GM21717 (cell line): ENCODE measurements at regions not wholly inside any gene's neighbourhood (a gene's known extent, or its start where the extent isn't known, plus 50 kb on each side); places are given as distances from the start of the nearest gene placed in this dataset.
"Not testable (repeated sequence)": the region's sequence is repeated elsewhere in the genome, so short reads cannot be mapped to it uniquely, and the experiment has no call there.

Source experiments
- ATAC-seq: cut with Tn5 transposase; IDR thresholded peaks from one replicate; pipeline ENCODE4 v1.9.1; 2021; ENCODE audit warnings: mild to moderate bottlenecking, moderate library complexity; ENCODE audit not compliant: unreplicated experiment

- ATAC-seq: no peak
Observed at GRCh38 chr11:112612250-112612849, 348.9 kb upstream of the NCAM1 start.

DNA sequence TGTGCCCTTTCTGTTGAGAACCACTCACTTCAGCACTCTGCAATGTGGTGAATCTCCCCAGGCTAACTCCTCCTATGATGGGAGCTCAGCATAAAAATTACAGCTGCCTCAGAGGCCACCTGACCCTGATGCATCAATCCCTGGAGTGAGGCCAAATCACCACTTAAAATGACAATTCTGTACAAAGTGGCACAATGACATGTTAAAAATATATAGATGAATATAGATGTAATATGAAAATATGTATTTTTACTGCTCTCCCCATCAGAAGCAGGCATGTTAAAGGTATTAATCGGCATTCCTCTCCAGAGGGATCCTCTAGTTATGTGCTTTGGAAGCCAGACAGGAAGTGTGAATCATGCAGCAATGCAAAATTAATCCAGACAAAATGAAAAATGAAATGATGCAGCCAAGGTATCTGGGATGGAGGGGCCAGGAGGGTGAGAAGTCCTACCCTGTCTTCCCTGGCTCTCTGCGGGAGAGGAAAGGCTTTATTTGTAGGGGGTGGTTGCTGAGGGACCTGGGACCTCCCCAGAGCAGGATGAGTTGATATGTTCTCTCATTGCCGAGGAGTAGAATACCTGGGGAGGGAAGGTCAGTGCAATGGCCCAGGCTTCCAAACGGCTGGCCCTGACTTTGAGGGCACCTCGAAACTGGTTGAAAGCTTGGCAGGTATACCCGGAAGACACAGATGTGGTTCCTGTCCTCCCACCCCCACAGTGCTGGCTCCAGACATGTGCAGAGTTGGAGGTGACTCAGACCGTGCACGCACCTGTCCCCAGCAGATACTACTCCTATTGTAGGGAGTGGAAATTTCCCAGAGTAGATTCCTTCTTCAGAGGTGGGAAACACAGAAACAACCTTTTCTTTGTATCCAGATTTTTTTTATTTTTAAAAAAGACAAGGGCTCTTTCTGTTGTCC, 347.9 kb upstream of the NCAM1 start:
- ATAC-seq: no peak

DNA sequence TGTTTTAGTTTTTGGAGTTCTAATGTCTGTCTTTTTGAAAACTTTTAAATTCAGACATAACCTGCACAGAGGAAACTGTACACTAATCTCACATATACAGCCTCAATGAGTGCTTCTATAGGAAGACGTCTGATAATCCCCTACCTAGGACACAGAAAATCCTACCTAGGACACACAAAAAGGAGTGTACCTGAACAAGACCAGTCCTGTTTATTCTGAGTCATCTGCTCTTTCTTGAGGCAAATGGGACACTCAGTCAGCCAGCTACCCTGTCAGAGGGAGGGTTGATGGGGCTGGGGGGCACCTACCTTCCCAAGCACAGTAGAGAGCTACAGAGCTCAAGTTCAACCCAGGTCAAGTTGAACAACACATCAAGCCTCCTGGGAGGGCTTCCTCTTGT, 346.6 kb upstream of the NCAM1 start:
- no peak for ATAC-seq

- ATAC-seq: no peak
Observed at GRCh38 chr11:112615238-112615637, 346.0 kb upstream of the NCAM1 start.

GRCh38 chr11:112615891-112616290, 345.3 kb upstream of the NCAM1 start:
- ATAC-seq: no peak

DNA sequence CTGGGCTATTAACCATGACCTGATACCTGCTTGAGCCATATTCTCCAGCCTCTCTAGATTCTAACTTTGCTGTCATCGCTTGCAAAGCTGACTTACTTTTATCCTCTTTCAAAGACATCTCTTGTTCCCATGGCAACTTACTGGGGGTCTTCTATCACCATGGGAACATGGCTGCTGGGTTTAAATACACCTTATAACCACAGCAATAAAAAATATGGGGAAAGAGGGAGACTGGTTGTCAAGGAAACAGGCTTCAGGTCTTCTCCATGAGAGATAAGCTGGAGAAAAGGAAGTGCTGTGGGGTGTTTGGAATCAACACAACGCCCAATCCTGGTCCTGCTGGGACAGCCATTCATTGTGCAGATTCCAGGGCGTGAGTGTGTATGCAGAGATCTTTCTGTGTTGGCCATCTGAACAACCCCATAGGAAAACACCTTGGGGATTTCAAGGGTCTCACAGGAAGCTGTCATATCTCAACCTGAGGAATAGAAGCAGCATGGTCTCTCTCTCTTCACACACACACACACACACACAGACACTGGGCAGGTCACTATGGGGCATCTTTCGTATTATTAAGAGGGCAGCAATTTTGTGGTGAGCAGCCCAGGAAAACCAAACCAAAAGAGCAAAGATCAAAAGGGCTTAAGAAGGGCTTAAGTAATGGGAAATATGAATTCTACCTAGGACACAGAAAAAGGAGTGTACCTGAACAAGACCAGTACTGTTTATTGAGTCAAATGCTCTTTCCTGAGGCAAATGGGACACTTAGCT, 344.7 kb upstream of the NCAM1 start:
- no peak for ATAC-seq

GRCh38 chr11:112617098-112617425, 344.2 kb upstream of the NCAM1 start:
- ATAC-seq: no peak

DNA sequence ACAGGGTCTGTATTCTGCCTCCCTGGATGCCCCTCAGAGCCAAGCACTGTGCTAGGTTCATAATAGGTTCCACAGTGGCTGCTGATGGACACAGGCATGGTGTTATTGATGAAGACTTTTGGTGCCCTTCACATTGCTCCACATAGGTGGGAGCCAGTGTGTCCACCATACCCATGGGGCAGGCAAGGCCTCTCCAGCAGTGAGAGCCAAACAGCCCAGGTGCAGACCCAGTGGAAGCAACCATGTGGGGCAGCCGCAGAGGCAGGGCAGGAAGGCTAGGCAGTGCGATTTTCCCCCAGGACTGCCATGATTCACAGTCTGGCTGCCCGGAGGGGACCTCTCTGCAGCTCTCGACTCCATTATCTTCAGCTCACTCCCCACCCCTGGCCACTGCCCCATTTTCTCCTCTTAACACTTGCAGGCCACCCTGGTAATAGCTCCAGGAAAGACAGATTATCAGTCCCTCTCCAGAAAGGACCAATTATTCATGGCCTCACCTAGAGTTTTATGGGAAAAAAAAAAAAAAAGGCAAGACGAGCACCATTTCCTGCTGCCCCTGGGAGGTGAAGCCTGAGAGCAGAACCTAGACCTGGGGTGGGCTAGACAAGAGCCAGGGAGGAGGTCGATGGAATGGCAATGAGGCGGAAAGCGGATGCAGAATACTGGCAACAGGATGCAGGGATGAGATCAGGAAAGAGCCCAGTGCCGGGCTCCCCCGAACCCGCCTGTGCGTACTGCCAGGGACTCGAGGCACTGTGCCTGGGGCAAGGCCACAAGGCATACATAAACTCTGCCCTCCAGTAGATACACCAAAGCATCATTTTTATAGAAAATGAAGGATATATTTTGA, 343.0 kb upstream of the NCAM1 start:
- no peak for ATAC-seq

GRCh38 chr11:112619106-112619505, 342.1 kb upstream of the NCAM1 start:
- ATAC-seq: no peak

GRCh38 chr11:112620621-112621394, 340.4 kb upstream of the NCAM1 start:
- ATAC-seq: peak; percentile 60

- ATAC-seq: no peak
Observed at GRCh38 chr11:112623057-112623456, 338.2 kb upstream of the NCAM1 start.

GRCh38 chr11:112624431-112624830, 336.8 kb upstream of the NCAM1 start:
- no peak for ATAC-seq

DNA sequence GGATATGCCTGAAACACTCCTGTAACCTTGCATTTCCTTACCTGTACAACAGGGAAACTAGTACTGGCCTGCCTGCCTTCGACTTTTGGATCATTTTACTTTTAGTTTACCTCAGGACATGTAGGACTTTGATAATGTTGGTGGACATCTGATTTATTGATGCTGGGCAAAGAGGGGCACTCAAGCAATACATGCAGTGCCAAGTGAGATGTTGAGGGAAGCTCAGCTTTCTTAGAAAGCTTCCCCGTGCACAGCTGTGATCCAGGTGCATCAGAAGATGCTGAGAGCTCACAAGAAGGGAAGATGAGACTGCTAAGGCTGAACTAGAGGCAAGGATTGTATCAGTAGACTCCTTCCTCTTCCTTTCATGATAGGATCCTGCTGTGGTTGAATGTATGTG, 336.2 kb upstream of the NCAM1 start:
- ATAC-seq: not testable (repeated sequence)

DNA sequence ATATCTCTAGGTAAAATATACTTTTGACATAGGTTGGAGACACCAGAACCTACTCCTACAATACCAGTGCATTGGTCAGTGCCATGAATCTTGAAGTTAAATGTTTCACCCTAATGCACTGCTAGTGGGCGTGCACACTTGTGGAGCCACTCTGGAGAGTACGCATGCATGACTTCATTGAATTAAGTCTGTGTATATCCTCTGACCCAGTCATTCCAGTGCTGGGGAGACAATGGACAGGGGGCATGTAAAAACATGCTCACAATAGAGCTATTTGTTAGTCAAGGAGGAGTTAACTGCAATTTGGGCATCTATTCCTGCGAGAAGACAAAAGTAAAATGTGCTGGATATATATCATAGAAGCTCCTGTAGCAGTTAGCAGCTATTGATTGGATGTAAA, 335.4 kb upstream of the NCAM1 start:
- ATAC-seq: no peak

DNA sequence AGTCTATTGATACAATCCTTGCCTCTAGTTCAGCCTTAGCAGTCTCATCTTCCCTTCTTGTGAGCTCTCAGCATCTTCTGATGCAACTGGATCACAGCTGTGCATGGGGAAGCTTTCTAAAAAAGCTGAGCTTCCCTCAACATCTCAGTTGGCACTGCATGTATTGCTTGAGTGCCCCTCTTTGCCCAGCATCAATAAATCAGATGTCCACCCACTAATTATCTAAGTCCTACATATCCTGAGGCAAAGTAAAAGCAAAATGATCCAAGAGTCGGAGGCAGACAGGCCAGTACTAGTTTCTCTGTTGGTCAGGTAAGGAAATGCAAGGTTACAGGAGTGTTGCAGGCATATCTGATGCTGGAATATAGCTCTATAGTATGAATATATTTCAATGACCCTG, 334.5 kb upstream of the NCAM1 start:
- ATAC-seq: no peak

DNA sequence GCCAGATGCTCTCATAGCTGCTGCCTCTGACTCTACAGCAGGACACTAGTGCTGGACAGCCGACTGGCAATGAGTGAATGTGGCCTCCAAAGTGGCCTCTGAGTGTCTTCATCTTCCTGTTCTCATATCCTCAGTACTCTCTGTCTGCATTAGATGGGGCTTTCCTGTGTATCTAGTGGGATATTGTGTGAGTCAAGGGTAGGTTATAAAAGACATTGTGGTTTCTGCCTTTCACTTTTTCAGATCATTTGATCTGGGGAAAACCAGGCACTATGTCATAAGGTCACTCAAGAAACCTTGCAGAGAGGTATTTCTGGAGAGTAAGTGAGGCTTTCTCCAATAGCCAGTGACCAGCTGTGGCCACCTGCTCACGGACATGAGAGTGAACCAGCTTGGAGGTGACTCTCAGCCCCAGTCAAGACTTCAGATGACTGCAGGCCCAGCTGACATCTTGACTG, 333.6 kb upstream of the NCAM1 start:
- ATAC-seq: peak; percentile 61

GRCh38 chr11:112628676-112629075, 332.5 kb upstream of the NCAM1 start:
- ATAC-seq: no peak

- no peak for ATAC-seq
Observed at GRCh38 chr11:112630496-112630895, 330.7 kb upstream of the NCAM1 start.

DNA sequence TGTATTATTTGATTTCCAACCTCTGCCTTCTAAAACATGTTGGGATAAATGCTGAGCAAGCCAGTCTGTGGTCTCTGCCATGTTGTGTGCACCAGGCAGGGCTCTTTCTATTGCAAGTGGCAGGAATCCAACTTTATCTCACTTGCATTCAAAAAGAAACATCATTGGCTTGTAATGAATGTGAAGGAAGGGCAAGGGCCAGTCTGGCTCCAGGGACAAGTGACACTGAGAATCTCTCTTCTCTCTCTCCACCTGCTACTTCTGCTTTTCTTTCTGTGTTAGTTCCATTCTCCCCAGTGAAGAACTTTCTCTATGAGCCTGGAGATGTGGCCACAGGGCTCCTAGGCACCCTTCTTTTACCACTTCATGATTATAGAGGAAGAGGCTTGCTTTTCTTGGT, 329.9 kb upstream of the NCAM1 start:
- ATAC-seq: peak; percentile 49
